ENCODE measurements at regions not wholly inside any gene's neighbourhood (a gene's known extent, or its start where the extent isn't known, plus 50 kb on each side); places are given as distances from the start of the nearest gene placed in this dataset.
"Not testable (repeated sequence)": the region's sequence is repeated elsewhere in the genome, so short reads cannot be mapped to it uniquely, and the experiment has no call there.

DNA sequence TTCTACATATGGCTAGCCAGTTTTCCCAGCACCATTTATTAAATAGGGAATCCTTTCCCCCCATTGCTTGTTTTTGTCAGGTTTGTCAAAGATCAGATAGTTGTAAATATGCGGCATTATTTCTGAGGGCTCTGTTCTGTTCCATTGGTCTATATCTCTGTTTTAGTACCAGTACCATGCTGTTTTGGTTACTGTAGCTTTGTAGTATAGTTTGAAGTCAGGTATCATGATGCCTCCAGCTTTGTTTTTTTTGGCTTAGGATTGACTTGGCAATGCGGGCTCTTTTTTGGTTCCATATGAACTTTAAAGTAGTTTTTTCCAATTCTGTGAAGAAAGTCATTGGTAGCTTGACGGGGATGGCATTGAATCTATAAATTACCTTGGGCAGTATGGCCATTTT, 60.0 kb upstream of the GPC3 start:
- DNase-seq = not testable (repeated sequence)

DNA sequence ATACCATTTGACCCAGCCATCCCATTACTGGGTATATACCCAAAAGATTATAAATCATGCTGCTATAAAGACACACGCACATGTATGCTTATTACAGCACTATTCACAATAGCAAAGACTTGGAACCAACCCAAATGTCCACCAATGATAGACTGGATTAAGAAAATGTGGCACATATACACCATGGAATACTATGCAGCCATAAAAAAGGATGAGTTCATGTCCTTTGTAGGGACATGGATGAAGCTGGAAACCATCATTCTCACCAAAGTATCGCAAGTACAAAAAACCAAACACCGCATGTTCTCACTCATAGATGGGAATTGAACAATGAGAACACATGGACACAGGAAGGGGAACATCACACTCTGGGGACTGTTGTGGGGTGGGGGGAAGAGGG, 81.7 kb upstream of the GPC3 start:
- DNase-seq = not testable (repeated sequence)

DNA sequence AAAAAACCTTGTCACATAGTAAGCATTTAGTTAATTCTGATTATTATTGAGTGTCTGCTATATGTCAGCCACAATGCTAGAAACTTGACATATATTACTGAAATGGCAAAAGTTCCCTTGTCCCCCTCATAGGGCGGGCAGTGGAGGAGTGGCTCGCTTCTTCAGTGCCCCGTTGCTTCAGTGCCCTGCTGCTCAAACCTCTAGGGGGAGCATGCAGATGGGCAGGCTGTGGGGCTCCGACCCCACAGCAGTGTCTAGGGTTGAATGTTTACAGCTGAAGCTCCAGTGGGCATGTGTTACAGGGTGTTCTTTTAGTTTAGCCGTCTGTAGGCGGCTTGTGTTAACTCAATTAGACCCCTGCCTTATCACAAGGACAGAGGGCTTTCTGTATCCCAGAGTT, 86.5 kb upstream of the GPC3 start:
- DNase-seq = not testable (repeated sequence)

DNA sequence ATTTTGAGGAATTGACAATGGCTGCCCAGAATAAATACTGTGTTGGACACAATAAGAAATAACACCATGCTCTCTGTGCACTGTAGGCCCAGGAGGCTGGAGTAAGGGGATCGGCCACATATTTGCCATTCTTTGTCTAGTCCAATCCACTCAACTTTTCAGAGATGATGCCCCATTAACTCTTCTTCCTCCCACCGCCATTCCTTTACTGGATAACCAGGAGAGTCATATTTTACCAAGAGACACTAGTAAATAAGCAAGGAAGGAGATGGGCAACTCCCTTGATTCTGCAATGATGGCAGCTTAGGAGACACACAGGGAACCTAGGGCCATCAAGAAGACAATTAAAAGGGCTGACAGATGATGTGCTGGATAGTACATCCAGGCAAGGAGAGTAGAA, 87.9 kb upstream of the GPC3 start:
- no peak for DNase-seq

DNA sequence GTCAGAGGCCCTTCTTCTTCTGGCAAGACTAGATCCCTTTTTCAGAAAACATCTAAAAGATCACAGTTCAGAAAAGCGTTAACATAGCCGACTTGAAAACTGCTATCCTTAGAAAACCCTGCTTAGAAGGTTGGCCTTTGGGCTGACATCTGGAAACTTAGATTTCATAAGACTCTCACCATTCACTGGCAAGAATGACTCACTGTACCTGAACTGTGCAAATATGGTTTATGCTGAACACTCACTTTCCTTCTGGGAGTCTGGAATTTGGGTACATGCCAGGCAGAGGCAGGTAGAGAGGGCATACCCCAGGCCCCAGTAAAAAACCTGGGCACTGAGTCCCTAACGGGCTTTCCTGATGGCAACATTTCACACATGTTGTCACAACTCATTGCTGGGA, 88.8 kb upstream of the GPC3 start:
- no peak for DNase-seq

DNA sequence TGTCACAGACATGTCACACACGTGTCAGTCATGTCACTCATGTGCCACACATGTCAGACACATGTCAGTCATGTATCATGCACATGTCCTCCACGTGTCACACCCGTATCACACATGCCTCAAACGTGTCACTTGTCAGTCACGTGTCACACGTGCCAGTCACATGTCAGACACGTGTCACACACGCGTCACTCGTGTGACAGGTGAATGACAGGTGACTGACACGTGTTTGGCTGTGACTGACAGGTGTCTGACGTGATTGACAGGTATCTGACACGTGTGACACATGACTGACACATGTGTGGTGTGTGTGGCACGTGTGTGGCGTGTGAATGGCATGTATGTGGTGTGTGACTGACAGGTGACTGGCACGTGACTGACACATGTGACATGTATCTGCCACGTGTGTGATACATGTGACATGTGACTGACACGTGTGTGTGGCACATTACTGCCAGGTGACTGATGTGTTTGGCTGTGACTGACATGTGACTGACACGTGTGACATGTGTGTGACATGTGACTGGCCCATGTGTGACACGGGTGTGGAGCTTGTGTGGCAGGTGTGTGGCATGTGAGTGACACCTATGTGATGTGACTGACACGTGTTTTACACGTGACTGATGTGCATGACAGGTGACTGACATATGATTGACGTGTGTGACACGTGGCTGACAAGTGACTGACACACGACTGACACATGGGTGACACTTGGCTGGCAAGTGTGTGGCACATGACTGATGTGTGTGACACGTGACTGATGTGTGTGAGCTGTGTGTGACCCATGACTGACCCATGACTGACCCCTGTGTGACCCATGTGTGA, 90.7 kb upstream of the GPC3 start:
- no peak for DNase-seq

DNA sequence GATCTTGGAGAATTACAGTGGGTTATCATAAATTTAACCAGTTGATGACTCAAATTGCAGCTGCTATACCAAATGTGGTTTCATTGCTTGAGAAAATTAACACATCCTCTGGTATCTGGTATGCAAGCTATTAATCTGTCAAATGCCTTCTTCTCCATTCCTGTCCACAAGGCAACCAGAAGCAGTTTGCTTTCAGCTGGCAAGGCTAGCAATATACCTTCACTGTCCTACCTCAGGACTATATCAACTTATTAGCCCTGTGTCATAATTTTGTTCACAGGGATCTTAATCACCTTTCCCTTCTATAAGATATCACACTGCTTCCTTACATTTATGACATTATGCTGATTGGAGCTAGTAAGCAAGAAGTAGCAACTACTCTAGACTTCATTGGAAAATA, 110.0 kb upstream of the GPC3 start:
- no peak for DNase-seq

DNA sequence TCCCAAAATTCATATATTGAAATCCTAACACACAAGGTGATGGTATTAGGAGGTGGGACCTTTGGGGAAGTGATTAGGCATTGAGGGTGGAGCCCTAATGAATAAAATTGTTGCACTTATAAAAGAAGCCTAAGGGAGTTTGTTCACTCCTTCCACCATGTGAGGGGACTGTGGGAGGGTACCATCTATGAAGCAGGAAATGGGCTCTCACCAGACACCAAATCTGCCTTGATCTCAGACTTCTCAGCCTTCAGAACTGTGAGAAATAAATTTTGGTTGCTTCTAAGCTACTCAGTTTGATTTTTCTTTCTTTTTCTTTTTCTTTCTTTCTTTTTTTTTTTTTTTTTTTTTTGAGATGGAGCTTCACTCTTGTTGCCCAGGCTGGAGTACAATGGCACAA, 116.2 kb upstream of the GPC3 start:
- DNase-seq = no peak

DNA sequence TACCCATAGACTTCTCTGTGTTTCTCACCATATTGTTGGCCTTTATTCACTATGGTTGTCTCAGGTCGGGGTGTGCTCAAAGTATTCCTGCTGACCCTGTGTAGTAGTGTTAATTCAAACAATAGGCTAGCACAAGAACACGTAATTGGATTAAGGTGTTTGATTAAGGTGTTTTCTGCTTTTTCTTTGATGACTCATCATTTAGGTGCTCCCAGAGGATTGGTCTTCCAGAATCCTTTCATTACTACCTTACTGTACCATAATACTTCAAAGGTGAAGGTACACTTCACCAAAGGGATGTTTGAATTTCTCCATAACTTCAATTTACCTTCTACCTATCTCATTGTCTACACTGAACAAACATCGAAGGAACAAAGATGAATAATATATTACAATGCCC, 121.7 kb upstream of the CCDC160 start:
- DNase-seq = no peak

DNA sequence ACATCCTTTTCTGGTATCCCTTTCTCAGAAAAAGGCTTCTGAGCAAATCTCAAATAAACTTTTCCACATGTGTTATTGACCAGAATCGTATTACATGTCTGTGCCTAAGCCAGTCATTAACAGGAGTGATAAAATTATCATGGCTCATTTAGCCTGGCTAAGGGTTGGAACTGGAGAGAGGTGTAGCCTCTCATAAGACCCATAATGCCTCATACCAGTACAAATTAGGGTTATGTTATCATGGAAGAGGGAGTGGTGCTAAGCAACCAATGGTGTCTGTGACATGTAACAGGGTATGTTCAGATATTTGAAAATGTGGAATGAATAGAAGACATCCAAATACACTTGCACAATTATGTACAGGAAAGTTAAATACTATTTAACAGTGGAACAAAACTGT, 99.6 kb upstream of the CCDC160 start:
- DNase-seq = no peak

DNA sequence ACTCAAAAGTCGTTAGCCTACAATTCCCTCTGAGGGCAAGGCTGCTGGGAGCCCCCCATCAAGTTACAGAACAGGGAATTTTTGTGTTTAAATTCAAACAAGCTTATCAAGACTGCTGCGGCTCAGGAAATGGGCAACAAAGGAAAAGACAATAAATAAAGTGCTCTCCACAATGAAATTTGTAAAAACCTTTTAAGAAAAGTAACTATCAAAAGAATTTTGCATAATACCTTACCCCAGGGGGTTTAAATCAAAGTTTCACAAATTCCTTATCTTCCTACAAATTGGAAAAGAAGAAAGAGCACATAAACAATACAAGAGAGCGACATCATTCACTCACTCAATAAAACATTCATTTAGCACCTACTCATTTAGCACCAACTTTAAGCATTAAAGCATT, 97.9 kb upstream of the CCDC160 start:
- DNase-seq = no peak

DNA sequence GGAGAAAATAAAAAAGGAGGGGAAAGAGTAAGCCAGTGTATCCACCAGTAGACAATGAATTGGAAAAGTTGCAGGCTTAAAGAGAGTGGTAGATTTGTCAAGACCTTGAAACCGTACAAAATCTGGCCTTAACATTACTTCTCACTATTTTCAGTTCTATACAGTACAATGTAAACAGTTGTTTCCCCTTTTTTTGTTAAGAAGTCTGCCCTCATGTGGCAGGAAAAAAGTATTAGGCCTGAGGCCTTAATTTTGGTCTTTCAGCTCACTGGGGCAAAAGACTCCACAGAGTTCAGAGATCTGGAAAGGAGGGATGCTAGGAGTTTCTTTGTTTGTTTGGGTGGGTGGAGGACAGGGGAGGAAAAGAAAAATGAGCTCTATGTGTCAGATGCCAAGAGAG, 92.8 kb upstream of the CCDC160 start:
- DNase-seq = no peak

DNA sequence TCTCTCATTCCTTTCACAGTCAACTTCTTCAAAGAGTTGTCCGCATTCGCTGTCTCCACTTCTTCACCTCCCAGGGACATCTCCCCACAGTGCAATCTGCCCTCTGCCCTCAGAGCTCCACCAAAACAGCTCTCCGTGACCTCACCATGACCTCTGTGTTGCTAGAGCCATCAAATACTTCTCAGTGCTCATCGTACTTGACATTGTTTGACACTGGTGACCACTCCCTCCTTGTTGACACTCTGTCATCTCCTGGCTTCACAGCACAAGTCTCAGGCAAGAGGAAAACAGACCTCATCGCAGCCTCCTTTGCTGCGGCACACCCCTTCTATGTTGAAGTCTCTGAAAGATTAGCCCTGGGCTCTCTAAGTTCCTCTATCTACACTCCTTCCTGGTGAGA, 90.5 kb upstream of the CCDC160 start:
- no peak for DNase-seq

DNA sequence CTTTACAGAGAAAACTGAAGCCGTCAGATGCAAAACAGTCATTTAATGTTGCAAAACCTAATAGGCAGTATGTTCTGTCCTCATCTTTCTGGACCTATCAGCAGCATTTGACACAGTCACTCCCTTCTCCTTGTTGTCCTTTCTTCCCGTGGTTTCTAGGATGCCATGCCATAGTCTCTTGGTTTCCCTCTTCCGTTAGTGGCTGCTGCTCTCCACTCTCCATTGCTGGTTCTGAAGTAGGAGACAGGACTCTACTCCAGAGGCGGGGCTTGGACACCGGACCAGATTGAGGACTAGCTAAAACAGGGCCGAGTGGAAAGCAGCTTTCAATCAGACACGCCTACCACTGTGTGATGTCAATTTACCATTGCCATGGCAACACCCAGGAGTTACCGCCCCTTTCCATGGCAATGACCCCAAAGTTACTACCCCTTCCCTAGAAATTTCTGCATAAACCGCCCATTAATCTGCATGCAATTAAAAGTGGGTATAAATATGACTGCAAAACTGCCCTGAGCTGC, 88.8 kb upstream of the CCDC160 start:
- no peak for DNase-seq

DNA sequence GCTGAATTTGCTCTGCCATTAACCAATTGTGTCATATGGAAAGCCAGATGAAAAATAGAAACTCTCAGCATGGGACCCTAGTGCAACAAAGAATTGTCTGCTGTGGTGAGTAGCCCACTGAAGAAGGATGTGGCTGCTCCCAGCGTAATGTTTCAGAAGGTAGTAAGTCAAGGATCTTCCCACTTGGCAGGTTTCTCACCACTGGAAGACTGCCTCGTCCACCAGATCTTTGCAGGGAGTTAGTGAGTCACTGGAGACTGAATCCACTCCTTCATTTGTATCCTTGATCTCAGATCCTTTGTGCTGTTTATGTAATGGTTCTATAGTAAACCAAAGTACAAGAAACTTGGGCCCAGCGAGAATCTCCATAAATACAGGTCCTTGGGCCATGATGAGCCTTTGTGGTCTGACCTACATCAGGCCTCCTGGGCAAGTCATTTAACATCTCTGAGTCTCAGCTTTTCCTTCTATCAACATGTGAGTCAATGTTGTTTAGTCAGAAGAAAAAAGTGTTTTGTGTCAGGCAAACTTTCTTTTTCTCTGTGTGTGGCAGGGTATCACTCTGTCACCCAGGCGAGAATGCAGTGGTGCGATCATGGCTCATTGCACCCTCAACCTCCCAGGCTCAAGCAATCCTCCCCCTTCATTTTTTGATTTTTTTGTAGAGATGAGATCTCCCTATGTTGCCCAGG, 78.0 kb upstream of the CCDC160 start:
- peak in 1 of 2 donors; percentile 24 for DNase-seq

DNA sequence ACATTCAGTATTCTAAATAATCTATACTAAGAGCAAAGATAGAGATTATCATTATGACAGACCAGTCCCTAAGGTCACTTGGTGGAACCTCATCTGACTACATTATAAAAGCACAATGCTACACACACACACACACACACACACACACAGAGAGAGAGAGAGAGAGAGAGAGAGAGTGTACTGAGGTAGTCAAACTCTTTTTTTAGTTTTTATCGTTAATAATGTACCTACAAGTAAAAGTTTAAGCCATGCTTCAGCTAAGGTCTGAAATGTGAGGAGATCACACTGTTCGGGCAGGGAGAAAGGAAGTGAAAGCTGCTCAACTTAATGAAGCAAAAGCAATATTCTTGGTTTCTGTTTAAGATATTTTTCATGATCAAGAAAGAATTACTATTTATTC, 75.8 kb upstream of the CCDC160 start:
- DNase-seq = no peak

DNA sequence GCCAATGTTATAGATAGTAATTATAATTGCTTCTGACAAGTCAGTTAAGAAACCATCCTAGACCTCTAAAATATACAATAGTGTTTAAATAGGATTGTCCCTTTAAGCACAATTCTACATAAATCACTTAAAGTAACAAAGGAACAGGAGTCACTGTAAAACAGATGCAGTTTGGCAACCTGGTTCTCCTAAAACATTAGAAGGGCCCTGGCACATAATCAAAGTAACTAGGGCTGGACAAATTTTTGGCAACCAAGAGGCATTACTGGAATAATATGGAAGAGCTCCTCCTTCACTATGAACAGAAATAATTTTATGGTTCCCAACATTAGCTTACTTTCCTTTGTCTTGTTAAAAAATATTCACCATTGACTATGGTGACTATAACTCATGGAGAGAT, 75.0 kb upstream of the CCDC160 start:
- DNase-seq = no peak

DNA sequence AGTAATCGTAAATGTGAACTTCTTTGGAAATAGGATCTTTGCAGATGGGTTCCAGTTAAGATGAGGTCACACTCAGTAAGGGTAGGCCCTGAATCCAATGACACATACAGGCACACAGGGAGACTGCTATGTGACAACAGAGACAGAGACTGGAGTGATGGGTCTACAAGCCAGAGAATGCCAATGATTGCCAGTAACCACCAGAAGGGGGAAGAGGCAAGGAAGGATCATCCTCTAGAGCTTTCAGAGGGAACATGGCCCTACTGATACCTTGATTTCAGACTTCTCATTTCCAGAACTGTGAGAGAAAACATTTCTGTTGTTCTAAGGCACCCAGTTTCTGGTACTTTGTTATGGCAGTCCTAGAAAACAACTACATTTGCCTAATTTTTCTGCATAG, 73.1 kb upstream of the CCDC160 start:
- DNase-seq = no peak

DNA sequence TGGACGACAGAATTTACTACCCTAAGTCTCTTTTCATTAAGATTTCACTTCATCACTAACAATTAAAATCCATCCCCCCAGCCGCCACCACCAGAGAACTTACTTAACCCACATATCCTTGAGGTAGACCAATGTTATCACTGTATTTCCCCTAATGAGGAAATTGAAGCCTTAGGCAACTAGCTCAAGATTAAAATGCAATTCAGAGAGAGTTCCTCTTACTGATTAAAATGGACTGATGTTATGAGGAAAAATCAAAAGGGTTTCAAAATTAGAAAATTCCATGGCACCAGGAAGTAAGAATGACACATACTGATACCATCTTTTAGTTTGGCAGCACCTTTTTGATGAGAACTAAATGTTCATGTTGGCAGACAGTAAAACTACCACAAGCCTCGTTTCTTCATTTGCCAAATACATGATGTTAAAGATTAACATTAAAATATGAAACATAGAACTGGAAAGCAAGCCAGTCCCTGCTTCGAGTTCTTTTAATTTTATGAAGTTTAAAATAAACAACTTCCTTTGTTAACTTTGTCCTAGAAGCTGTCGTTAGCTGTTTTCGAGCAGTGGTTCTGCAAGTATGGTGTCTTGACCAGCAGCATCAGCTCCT, 69.3 kb upstream of the CCDC160 start:
- no peak for DNase-seq

DNA sequence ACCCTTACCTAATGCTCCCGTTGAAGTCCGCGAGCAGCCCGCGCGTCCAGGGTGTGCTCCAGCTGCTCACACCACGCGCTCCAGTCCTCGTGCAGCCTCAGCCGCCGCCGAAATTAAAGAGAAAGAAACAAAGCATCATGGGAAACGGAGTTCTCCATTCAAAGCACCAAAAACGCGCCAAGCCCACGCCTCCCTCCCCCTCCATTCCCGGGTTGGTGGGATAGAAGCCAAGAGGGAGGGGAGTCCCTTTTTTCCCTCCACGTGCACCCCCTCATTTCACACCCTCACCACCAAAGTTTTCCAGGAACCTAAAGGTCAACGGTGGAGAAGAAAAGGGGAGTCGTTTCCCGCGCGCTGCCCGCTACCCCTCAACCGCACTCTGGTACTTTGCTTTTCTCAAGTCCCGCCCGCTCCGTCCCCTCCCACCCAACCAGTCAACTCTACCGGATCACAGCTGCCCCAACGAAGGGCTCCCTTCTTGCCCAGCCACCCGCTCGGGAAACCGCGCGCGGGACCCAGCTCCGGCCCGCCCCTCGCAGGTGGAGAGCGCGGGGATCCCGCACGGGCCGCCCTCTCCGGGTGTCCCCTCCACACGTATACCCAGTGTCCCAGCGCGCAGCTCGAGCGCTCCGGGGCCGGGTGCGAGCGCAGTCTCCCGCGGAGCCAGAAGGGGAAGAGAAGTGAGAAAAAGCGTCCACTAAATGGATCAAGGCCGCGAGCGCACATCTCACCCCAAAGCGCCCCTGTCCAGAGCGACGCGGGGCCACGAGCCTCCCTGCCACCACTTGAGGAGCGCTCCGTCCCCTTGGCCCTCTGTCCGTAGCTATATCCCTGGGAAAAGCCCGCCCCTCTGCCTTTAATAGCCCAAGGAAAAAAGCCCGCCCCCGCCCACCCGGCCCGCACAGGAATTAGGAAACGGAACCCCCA, 65.1 kb upstream of the CCDC160 start:
- DNase-seq = peak; percentile 10 to 24

DNA sequence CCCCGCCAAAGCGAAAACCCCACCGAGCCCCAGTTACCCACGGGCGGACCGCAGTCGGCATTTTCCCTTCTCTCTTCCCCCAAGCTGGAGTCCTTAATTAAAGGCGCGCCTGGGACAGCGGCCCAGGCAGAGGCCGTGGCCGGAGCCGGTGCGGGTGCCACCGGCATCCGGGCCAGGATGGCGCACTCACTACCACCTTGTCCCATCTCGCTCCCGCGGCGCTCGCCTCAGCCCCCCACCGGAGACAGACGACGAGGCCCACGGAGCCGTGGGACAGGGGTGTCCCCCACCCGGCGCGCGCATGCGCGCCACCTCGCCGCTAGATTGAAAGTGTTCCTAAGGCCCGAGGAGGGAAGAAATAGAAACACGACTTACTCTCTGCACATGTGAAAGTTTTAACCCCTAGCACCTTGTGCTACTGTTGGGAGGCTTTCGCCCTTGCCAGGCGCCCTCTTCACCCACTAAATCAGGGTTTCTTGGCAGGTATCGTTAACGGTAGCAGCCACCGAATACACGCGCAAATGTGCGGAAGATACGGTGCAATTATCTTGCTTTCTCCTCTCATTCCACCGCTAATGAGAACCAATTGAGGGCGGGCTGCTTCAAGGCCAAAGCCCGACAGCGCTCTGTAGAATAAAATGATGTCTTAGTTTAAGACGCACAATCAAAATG, 64.3 kb upstream of the CCDC160 start:
- peak in 1 of 2 donors; percentile 26 for DNase-seq
